GM19324 (cell line): ENCODE measurements at regions not wholly inside any gene's neighbourhood (a gene's known extent, or its start where the extent isn't known, plus 50 kb on each side); places are given as distances from the start of the nearest gene placed in this dataset.

Source experiments
- ATAC-seq: cut with Tn5 transposase; IDR thresholded peaks from one replicate; pipeline ENCODE4 v1.9.1; 2021; ENCODE audit warnings: mild to moderate bottlenecking, moderate library complexity; ENCODE audit not compliant: unreplicated experiment, low FRiP score

DNA sequence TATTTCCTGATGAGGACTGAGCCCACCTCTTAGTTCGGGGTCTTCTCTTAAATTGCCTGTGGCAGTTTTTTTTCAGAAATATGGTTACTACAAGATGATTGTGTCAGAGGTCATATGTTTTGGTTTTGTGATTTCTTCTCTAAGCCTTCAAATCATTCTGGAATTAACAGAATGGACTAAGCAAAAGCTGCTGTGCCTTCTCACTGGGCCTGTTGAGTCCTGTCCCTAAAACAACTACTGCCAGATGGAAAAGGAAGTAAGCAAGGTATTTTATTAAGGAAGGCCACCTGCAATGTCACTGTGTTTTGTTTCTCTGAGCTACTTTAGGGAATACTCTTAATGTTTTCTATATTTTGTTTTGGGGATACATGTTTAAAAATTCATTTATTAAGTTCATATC lies 470.8 kb downstream of the PCDH20 start:
- ATAC-seq, result no peak

GRCh38 chr13:60944016-60944415 lies 471.6 kb downstream of the PCDH20 start:
- ATAC-seq, result no peak

DNA sequence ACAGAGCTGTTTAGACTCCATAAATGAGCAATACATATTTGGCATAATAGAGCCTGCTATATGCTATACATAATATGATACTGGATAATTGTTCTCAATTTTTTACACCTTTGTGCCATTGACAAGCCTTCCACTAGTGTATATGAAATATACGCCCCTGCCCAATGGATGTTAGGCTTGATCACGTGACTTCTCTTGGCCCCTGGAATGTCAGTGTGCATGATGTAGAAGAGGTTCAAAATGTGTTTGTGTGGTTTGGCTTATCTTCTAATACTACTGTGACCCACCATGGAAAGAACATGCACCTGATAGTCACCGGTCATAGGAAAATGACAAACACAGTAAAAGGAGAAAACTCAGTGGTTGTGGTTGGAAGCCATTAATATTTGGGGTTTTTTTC lies 479.4 kb downstream of the PCDH20 start:
- ATAC-seq, result no peak

DNA sequence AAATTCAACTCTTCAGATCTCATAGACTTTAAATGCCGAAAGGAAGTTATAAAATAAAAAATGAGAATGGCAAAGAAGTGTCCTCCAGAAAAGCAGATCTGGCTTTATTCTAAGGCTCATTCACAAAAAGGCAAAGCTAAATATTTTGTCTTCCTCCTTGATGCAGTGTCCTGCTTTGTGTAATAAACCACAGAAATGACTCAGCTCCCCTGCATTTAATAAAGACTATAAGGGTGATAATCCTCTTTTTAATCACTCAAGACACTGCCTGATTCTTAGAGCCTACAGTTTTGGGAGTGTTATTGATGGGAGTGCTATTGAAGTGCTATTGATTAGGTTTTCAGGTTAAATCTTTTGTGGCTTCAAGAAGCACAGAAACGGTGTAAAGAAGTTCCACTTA lies 482.0 kb downstream of the PCDH20 start:
- ATAC-seq, result no peak

DNA sequence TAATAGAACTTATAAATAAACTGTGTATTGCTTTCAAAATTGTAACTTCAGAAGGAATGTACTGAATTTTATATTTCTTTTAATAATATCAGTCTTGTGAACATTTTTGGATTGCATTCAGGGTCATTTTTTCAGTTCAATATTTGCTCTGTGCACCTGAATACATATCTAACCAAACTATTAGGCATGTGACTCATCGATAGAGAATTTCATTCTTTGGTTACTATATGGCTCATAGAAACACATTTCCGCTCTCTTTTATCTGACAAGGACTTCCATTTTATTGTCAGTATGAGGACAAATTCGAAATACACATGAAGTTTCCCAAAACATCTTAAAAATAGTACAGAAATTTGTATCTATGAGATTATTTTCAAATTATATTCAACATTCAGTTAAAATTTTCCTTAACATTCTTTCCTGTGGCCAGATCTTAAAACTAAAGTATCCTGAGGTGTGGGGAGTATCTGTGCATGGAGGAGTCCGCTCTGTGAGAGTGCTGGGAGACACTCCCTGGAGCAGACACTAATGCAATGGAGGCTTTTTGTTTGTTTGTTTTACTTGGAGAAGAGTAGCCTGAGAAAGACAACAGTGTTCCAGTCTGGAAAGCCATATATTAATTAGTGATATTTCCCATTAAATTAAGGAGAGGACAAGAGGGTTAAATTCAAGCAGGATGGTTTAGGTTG lies 483.6 kb downstream of the PCDH20 start:
- ATAC-seq, result no peak

GRCh38 chr13:60925686-60926085 lies 490.0 kb downstream of the PCDH20 start:
- ATAC-seq, result no peak

DNA sequence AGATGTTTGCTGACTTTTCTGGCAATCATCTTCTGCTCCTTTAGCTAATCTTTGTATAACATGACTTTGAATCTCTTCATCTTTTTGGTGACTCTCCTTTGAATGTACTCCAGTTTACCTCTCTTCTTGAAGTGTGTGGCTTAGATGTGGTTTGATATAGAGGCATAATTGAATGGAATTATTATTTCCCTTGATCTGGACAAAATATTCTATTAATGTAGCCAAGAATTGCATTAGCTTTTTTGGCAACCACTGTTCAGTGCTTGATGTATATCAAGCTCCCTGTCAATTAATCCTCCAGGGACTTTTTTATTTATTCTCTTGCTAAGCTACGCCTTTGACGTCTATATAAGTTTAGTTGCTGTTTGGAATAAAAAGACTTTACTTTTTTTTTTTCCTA lies 490.8 kb downstream of the PCDH20 start:
- no peak for ATAC-seq

- no peak for ATAC-seq
Observed at GRCh38 chr13:60922576-60923231, 492.9 kb downstream of the PCDH20 start.

GRCh38 chr13:60893801-60894200 lies 496.8 kb downstream of the TDRD3 start:
- ATAC-seq, result no peak

- no peak for ATAC-seq
Observed at GRCh38 chr13:60887711-60888110, 490.7 kb downstream of the TDRD3 start.

DNA sequence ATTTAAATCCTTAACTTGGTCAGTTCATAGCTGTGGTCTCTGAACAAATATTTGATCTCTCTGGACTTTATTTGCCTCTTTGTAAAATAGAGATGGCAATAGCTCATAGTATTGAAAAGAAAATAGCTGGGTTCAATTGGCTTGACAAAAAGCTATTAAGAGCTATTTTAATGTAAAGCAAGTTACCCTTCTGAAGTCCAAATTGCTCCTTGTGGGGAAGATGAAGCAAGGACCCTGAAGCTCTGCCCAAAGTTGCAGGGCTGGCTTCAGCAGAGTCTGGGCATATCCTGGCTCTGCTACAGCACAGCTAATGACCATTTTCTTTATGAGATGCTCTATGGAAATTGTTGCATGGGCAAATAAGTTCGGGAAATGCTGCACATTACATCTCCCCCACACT lies 484.5 kb downstream of the TDRD3 start:
- ATAC-seq, result no peak

GRCh38 chr13:60873116-60873515 lies 476.1 kb downstream of the TDRD3 start:
- ATAC-seq, result no peak

DNA sequence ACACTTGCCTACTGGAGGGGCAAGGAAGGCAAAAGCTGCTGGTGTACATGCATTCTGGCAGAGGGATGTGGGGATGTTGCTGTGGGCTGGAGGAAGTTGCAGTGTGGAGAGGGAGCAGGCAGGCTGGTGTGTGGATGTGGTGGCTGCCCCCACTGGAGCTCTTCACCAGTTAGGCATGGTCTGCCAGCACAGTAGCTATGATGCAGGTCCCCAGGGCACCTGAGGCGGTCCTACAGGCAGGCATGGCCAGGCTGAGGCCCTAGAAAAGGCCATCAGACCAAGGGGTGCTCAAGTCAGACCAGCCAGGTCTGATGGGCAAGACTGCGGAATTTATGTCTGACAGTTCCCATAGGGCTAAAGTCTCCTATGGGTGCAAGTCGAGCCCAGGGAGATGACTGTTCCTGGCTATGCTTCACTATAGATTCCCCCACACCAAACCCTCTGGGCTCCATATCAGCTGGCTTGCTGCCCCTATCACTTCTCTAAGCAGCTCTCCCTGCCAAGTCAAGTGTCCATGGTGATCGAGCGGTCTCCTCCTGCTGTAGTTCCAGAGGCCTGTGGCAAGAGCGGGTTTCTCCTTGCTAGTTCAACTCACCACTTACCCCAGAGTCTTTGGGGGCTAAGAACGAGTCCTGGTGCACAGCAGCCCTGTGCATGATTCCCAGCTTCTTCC lies 473.1 kb downstream of the TDRD3 start:
- no peak for ATAC-seq

DNA sequence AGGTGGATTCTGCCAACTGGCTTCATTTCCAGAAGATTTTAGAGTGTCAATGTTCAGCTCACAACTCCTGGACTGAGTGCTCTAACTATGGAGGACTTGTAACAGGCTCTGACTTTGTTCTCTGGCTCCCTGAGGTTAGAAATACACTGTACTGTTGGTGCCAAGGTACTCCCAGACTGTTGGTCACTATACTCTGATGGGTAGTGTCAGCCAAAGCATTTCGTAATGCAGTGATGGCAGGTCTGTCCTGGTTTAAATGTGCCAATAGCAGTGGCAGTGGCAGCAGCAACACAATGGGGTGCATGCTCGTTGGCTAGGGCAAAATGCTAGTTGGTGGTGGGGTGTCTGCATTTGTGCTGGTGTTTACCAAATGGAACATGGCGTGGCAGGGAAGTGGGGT lies 472.2 kb downstream of the TDRD3 start:
- ATAC-seq, result no peak

DNA sequence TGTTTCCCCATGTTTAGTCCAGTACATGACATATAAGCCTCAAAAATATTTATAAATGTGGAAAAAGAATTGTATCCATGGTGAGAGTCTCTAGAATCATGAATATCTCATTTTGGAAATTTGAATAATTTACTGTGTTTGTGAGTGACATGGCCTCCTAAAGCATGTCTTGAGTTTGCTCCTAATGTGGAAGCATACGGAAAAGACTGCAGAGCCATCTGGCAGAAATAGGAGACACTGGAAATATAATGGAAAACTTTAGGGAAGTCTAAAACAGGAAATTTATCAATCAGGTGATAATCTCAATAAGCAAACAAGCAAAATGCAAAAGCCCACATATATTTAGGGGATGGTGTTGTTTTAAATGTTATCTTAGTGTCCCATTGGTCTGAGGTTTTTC lies 465.0 kb downstream of the TDRD3 start:
- no peak for ATAC-seq

GRCh38 chr13:60857698-60858097 lies 460.7 kb downstream of the TDRD3 start:
- no peak for ATAC-seq

GRCh38 chr13:60852886-60853285 lies 455.9 kb downstream of the TDRD3 start:
- no peak for ATAC-seq

DNA sequence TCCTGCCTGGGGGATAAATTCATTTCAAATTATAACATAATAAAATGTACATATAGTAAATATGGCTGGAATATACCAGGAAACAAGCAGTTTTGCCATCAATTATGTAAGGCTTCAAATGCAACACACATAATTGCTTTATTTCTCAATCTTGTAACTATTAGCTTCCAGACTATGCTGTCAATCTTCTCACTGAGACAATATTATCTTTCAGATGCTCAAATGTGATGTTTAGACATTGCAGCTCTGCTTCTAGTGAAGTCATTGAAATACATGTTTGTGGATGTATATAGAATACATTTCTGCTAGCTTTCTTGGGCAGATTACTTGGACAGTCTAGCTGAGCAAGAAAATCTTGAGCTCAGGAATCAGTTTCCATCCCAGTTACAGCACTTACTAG lies 454.4 kb downstream of the TDRD3 start:
- ATAC-seq, result no peak

DNA sequence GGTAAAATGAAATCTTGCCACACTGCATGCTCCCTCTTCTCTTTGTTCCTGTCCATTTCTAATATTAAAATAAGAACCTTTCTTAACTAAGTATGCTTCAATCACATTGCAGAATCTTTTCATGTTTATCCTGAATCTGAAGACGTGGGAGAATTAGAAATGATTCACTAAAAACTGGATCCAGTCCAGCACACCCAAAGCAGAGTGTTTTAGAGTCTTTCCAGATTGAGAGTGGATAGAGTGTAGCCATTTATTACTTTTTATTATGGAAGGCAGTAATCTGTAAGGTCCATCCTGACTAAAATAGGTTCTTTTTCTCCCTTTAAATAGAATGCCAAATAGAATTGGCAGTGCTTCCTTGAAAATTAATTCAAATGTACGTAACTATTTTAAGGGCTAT lies 453.5 kb downstream of the TDRD3 start:
- no peak for ATAC-seq

DNA sequence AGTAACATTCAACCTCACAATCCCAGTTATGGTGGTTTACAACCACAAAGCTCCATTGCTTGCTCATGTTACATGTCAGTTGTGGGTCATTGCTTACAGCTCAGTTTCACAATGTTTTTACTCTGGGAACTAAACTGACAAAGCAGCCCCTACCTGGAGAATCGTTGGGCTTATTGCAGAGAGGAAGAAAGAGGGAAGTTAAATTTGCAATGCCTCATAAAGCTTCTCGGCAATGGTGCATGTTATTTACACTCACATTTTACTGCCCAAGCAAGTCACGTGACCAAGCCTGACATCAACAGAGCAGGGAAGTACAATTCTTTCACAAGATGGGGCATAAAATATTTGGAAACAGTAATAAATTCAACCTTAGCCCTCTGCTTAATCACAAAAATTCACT lies 441.6 kb downstream of the TDRD3 start:
- ATAC-seq, result no peak

- ATAC-seq, result no peak
Observed at GRCh38 chr13:60837806-60838205, 440.8 kb downstream of the TDRD3 start.

DNA sequence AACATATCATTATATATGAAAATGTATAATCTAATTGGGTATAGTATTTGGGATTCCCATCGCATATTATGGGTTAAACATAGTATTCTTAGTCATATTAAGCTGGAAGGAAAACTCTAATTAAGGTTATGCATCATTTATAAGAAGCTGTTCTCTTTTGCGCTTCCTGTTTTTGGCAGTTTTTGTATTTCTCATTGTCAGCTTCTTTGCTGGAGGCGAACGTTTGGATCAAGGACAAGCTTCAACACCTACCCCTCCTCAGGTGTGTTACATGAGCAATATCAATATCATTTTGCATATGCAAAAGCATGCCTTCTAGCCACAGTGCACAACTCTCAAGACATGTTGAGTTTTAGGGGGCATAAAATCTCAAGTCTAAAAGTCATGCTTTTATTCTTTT lies 439.8 kb downstream of the TDRD3 start:
- ATAC-seq, result no peak
